Suprapubic skin (tissue), 4 donors: ENCODE measurements at regions not wholly inside any gene's neighbourhood (a gene's known extent, or its start where the extent isn't known, plus 50 kb on each side); places are given as distances from the start of the nearest gene placed in this dataset.
A peak's percentile ranks its signal among the peaks of the same experiment; 100 is the strongest.

ENCODE experiments used
- DNase-seq, 2 donors: peaks; one replicate each; pipeline ENCODE4 v3.0.0-alpha.2; 2019; ENCODE audit warnings: low spot score in 2 of 2
- H3K27ac ChIP-seq: fragments of 200-600 bp; sonication (generic); one replicate; pipeline ENCODE4 v1.5.1; 2019
- H3K27me3 ChIP-seq: fragments of 200-600 bp; sonication (generic); one replicate; pipeline ENCODE4 v1.5.1; 2019
- H3K36me3 ChIP-seq: fragments of 200-600 bp; sonication (generic); one replicate; pipeline ENCODE4 v1.5.1; 2019
- H3K4me1 ChIP-seq: fragments of 200-600 bp; sonication (generic); one replicate; pipeline ENCODE4 v1.5.1; 2019
- H3K4me3 ChIP-seq: fragments of 200-600 bp; sonication (generic); one replicate; pipeline ENCODE4 v1.5.1; 2019; ENCODE audit warnings: mild to moderate bottlenecking
- H3K9me3 ChIP-seq: fragments of 200-600 bp; sonication (generic); one replicate; pipeline ENCODE4 v1.5.1; 2019
- EP300 ChIP-seq: sonication (generic); formaldehyde crosslinking; IDR thresholded peaks from one replicate; pipeline ENCODE4 v1.6.1; 2017; ENCODE audit warnings: antibody characterized with exemption
- POLR2A ChIP-seq, 2 donors: fragments of 450-650 bp; IDR thresholded peaks; one replicate each; pipeline ENCODE4 v1.6.1; 2017; ENCODE audit warnings: antibody characterized with exemption in 2 of 2, mild to moderate bottlenecking in 2 of 2, moderate library complexity in 2 of 2
- POLR2AphosphoS5 ChIP-seq, 3 donors: sonication (generic); formaldehyde crosslinking; IDR thresholded peaks; one replicate each; pipeline ENCODE4 v1.6.1; 2017; ENCODE audit warnings: antibody characterized with exemption in 3 of 3
- WGBS: methylation state at CpG from one replicate; pipeline ENCODE4 v1.1.5; 2018; 5-methylcytosine and 5-hydroxymethylcytosine counted together
- TF ChIP-seq, protein P1 (sequence below), 2 donors: fragments of 200-600 bp in 1 of 2; fragments of 450-650 bp in 1 of 2; sonication (generic) in 1 of 2; IDR thresholded peaks; one replicate each; pipeline ENCODE4 v1.5.1; 2016 to 2019; ENCODE audit warnings: antibody characterized with exemption in 2 of 2, mild to moderate bottlenecking in 1 of 2, moderate library complexity in 1 of 2

GRCh38 chr3:30496066-30496966, 110.1 kb upstream of the TGFBR2 start:
- H3K27ac ChIP-seq = peak overlapping the region; percentile 79
- no peaks in the 10 kb centered on the region for H3K9me3 ChIP-seq
- no peaks in the 10 kb centered on the region for H3K27me3 ChIP-seq
- peaks cover 36% of the 10 kb centered on the region for H3K4me1 ChIP-seq
- no peak overlapping the region for H3K4me3 ChIP-seq
- DNase-seq = no peak
- TF ChIP-seq EP300 (peak; percentile 25), POLR2A (IDR thresholded peaks at IDR 0.05) (peak in 1 of 2 donors; percentile 9), POLR2AphosphoS5 (IDR thresholded peaks at IDR 0.05) (no peak)
- TF ChIP-seq, protein P1, sequence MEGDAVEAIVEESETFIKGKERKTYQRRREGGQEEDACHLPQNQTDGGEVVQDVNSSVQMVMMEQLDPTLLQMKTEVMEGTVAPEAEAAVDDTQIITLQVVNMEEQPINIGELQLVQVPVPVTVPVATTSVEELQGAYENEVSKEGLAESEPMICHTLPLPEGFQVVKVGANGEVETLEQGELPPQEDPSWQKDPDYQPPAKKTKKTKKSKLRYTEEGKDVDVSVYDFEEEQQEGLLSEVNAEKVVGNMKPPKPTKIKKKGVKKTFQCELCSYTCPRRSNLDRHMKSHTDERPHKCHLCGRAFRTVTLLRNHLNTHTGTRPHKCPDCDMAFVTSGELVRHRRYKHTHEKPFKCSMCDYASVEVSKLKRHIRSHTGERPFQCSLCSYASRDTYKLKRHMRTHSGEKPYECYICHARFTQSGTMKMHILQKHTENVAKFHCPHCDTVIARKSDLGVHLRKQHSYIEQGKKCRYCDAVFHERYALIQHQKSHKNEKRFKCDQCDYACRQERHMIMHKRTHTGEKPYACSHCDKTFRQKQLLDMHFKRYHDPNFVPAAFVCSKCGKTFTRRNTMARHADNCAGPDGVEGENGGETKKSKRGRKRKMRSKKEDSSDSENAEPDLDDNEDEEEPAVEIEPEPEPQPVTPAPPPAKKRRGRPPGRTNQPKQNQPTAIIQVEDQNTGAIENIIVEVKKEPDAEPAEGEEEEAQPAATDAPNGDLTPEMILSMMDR (IDR thresholded peaks at IDR 0.05) = no peak
- WGBS = 58% methylated on average over 15 of the region's 15 CpGs
- H3K36me3 ChIP-seq = no peaks in the 10 kb centered on the region

DNA sequence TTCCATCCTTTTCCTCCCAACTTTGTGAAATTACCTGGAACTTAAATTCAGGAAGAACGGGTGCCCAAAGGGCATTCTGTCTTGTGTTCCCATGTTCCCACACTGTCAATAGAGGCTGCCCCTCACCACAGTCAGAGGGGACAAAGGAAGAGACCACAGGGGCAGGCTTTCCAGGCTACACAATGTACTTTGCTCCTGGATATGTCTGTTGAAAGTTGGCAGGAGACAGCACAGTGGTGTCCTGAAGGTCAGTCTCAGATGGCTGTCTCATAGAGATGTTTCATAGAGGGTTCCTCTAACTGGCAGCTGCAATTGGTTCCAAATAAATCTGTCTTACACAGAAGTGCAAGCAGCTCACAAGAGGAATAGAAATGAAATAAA, 107.8 kb upstream of the TGFBR2 start:
- no peak for DNase-seq
- Histone ChIP-seq H3K27ac (no peak overlapping the region), H3K9me3 (no peaks in the 10 kb centered on the region), H3K27me3 (no peaks in the 10 kb centered on the region), H3K4me1 (peaks cover 29% of the 10 kb centered on the region), H3K4me3 (no peak overlapping the region), H3K36me3 (no peaks in the 10 kb centered on the region)
- TF ChIP-seq POLR2AphosphoS5 (IDR thresholded peaks at IDR 0.05) (no peak), EP300 (no peak), POLR2A (IDR thresholded peaks at IDR 0.05) (no peak)
- TF ChIP-seq, protein P1 (IDR thresholded peaks at IDR 0.05) = no peak
- WGBS = 86% methylated on average over 1 of the region's 1 CpG

DNA sequence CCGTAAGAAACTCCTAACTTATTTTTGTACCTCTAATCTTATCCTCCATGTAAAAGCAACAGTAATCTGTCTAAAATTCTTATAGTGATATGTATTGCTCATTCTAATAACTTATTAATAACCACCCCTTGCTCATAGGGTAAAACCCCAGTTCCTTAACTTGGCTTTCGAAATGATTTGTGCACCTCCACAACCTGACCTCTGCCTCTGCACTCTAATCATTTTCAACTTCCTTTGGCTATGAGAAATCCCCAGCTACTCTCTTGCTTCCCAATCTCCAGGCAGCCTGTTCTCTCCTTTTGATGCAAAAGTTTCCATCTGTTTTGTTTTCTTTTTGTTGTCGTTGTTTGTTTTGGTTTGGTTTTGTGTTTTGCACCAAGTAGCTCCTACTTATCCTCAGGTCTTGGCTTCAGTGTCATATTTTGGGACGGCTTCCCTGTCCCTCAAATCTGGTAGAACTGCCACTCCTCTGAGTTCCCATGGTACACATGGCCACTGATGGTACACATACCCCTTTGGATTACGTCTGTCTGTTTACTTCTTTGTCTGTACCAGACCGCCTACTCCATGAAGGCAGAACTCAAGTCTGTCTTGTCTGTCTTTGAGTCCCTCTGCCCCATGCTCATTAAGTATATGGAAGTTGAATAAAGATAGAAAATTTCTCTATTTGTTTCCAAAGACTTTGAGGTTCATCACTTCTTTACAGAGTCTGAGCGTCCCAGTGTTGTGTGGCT, 105.6 kb upstream of the TGFBR2 start:
- no peaks in the 10 kb centered on the region for H3K9me3 ChIP-seq
- no peaks in the 10 kb centered on the region for H3K27me3 ChIP-seq
- DNase-seq = no peak
- no peak for TF ChIP-seq POLR2AphosphoS5 (IDR thresholded peaks at IDR 0.05)
- no peak for TF ChIP-seq POLR2A (IDR thresholded peaks at IDR 0.05)
- TF ChIP-seq EP300 = no peak
- TF ChIP-seq, protein P1 (IDR thresholded peaks at IDR 0.05) = no peak
- WGBS = 94% methylated on average over 7 of the region's 7 CpGs
- H3K27ac ChIP-seq = no peak overlapping the region
- H3K36me3 ChIP-seq = no peaks in the 10 kb centered on the region
- H3K4me3 ChIP-seq = no peak overlapping the region
- peaks cover 18% of the 10 kb centered on the region for H3K4me1 ChIP-seq

GRCh38 chr3:30501526-30501925, 104.9 kb upstream of the TGFBR2 start:
- H3K36me3 ChIP-seq = no peaks in the 10 kb centered on the region
- H3K27ac ChIP-seq = no peak overlapping the region
- TF ChIP-seq POLR2A (IDR thresholded peaks at IDR 0.05) = no peak
- no peak for TF ChIP-seq POLR2AphosphoS5 (IDR thresholded peaks at IDR 0.05)
- H3K9me3 ChIP-seq = no peaks in the 10 kb centered on the region
- DNase-seq = no peak
- no peak overlapping the region for H3K4me3 ChIP-seq
- peaks cover 14% of the 10 kb centered on the region for H3K4me1 ChIP-seq
- no peaks in the 10 kb centered on the region for H3K27me3 ChIP-seq

DNA sequence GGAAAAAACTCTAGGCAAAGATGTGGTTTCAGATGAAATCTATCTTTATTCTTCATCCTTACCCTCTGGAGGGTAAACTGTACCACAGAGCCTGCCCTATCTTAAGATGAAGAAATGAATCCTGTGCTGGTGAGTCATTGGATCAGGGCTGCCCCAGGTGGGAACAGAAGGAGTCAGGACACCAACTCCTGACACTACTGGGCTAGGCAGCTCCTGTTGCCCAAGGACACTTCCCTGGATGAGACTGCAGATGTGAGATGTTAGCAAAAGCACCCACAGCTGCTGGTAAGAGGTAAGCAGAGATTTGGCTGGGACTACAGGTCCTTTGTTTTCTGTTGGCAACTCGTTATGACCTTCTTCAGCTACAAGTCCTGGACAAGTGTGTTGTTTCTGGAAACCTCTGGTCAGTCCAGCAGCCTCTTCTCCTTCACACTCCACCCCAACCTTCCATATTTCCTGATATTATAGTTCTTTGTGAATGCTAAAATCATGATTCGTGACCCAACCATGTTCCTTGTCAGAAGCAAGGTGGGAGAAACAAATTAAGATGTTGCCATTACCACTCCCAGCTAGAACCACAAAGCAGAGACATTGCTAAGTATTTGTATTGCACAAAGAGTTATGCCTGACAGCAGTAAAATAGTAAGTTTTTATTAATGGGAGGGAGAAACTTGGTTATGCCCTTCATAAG, 104.2 kb upstream of the TGFBR2 start:
- 83% methylated on average over 2 of the region's 2 CpGs for WGBS
- TF ChIP-seq POLR2AphosphoS5 (IDR thresholded peaks at IDR 0.05) (no peak), EP300 (no peak), POLR2A (IDR thresholded peaks at IDR 0.05) (no peak)
- TF ChIP-seq, protein P1 (IDR thresholded peaks at IDR 0.05) = no peak
- Histone ChIP-seq H3K36me3 (no peaks in the 10 kb centered on the region), H3K4me1 (peaks cover 7% of the 10 kb centered on the region), H3K27me3 (no peaks in the 10 kb centered on the region), H3K27ac (no peak overlapping the region), H3K9me3 (no peaks in the 10 kb centered on the region), H3K4me3 (no peak overlapping the region)
- no peak for DNase-seq
